Activated naive CD4-positive, alpha-beta T cell treated with anti-CD3 and anti-CD28 coated beads, Interleukin-2, amount 50 U/mL, for 24 hours (primary cell): ENCODE measurements at regions not wholly inside any gene's neighbourhood (a gene's known extent, or its start where the extent isn't known, plus 50 kb on each side); places are given as distances from the start of the nearest gene placed in this dataset.

ENCODE experiments used
- H3K27ac Mint-ChIP-seq: one replicate; pipeline ENCODE4 v1.8.0; 2021; ENCODE audit warnings: mild to moderate bottlenecking, mixed read lengths
- H3K27me3 Mint-ChIP-seq: one replicate; pipeline ENCODE4 v1.8.0; 2021; ENCODE audit warnings: mixed read lengths
- H3K36me3 Mint-ChIP-seq: one replicate; pipeline ENCODE4 v1.8.0; 2021; ENCODE audit warnings: mixed read lengths
- H3K4me1 Mint-ChIP-seq: one replicate; pipeline ENCODE4 v1.8.0; 2021; ENCODE audit warnings: mixed read lengths
- H3K4me3 Mint-ChIP-seq: one replicate; pipeline ENCODE4 v1.8.0; 2021; ENCODE audit warnings: mild to moderate bottlenecking, mixed read lengths
- H3K9me3 Mint-ChIP-seq: one replicate; pipeline ENCODE4 v1.8.0; 2021; ENCODE audit warnings: mixed read lengths

DNA sequence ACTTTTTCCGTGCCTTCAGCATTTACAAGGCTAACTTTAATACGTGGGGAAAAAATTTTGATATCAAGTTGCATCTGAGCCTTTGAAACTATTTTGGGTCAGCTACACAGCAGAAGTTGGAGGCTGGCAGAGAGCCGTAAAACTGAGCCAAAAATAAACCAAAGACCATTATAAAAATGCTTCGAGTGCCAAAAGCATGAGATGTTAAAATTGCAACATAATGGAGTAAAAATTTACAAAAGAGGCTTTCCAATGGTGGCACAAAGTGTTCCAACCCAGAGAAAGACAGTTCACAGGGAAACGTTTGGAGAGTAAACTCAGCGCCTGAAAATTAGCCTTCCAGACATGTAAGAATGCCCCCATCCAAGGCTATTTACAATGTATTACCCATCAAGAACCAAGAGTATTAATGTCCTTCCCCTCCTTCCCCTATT is 190.3 kb downstream of the TLE1 start:
- Mint-ChIP-seq H3K4me1 (no peaks in the 10 kb centered on the region), H3K4me3 (no peak overlapping the region), H3K27ac (no peak overlapping the region), H3K9me3 (peaks cover 6% of the 10 kb centered on the region), H3K27me3 (no peaks in the 10 kb centered on the region), H3K36me3 (no peaks in the 10 kb centered on the region)

DNA sequence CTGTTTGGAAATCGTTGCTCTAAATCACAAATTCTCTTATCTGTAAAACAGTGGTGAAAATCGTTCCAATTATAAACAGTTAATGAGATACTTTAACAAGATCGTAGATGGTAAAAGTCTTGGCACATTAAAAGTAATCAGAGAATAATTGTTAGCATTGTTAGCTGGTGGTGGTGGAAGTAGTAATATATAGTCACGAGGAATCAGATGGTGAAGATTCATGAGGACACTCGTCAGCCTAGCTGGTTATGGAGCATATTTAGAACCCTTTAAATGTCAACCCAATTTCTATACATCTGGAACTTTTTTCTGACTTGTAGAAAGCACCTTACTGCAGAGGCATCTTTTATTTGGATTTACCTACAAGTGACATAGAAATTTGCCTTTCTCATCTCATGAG is 190.8 kb downstream of the TLE1 start:
- H3K27ac Mint-ChIP-seq, result no peak overlapping the region
- peaks cover 6% of the 10 kb centered on the region for H3K9me3 Mint-ChIP-seq
- no peaks in the 10 kb centered on the region for H3K4me1 Mint-ChIP-seq
- H3K4me3 Mint-ChIP-seq, result no peak overlapping the region
- no peaks in the 10 kb centered on the region for H3K27me3 Mint-ChIP-seq
- H3K36me3 Mint-ChIP-seq, result no peaks in the 10 kb centered on the region

DNA sequence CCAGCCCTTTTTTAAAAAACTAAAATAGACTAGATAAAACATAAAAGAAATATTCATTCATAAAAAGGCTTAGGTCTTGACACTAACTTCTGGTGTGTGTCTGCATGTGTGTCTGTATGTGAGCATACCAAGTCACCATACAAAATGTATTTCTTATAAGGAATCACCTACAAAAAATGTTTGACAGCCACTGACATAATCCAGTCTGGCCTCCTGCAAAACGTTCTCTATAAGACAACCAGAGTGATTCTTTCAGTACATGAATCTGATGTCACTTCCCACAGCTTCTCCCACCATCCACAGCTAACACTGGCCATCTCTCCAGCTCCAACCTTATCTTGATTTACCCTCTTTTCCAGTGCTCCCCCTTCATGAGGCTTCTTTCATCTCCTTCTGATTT is 192.3 kb downstream of the TLE1 start:
- Mint-ChIP-seq H3K36me3 (no peaks in the 10 kb centered on the region), H3K9me3 (peaks cover 5% of the 10 kb centered on the region), H3K4me3 (no peak overlapping the region), H3K27ac (no peak overlapping the region), H3K4me1 (no peaks in the 10 kb centered on the region), H3K27me3 (no peaks in the 10 kb centered on the region)

DNA sequence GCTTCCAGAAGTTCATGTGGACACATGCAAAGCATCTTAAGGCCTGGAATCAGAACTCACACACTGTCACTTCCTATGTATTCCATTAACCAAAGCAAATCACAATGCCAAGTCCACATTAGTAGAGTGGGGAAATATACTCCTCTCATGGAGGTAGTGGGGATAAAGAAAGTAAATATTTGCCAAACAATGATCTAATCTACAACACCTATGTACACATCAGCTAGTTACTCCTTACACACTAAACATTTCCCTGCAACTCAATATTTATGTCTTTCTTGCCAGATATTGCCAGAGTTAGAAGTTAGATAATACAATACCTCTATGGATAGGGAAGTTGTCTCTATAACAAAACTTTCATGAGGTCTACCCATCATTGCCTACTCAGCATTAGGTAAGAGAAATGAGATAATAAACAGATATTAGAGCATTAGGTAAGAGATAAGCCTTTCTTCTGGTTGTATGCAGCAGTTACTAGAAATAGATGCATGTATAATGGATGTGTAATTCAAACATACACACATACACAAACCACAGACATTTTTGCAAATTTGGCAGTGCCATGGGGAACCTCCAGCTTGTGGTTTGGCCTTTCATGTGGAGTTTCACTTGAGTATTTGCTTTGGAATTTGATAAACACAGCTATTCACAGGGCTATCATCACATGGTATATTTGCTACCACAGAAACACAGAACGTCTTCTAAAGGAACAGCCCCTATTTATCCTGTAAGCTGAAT is 196.5 kb downstream of the TLE1 start:
- Mint-ChIP-seq H3K27me3 (no peaks in the 10 kb centered on the region), H3K36me3 (no peaks in the 10 kb centered on the region), H3K4me3 (no peak overlapping the region), H3K27ac (no peak overlapping the region), H3K4me1 (no peaks in the 10 kb centered on the region), H3K9me3 (peaks cover 2% of the 10 kb centered on the region)

DNA sequence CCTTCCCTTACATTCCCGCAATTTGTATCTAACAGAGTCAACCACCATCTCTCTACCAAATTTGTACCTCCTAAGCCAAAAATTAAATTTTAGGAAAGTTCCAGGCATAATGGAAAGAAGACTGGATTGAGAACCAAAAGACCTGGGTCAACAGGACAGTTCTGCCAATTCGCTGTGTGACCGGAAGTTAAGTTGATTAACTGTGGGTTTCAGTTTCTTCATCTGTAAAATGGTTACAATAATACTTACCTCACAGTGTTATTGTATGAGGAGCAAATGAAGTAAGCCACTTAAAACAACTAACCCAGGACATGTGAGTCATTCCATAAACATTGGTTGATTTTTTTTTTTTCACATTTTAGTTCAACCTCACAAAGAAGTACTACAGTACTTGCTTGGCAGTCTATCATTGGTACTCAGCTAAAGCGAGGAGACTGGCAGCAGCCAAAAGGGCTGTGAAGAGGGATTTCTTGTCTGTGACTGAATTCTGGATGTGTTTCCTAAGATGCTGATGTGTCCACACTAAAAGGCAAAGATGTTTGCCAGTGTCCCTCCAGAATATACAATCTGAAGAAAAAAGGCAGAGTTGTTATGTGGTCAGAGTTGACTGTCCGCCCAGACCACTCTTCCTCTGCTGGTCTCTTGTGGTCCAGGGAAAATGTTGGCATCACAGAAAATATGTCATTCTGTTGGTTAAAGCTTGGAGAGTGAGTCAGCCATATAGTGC is 198.6 kb downstream of the TLE1 start:
- H3K4me3 Mint-ChIP-seq, result no peak overlapping the region
- no peaks in the 10 kb centered on the region for H3K4me1 Mint-ChIP-seq
- peaks cover 4% of the 10 kb centered on the region for H3K9me3 Mint-ChIP-seq
- no peaks in the 10 kb centered on the region for H3K27me3 Mint-ChIP-seq
- H3K27ac Mint-ChIP-seq, result no peak overlapping the region
- H3K36me3 Mint-ChIP-seq, result no peaks in the 10 kb centered on the region

DNA sequence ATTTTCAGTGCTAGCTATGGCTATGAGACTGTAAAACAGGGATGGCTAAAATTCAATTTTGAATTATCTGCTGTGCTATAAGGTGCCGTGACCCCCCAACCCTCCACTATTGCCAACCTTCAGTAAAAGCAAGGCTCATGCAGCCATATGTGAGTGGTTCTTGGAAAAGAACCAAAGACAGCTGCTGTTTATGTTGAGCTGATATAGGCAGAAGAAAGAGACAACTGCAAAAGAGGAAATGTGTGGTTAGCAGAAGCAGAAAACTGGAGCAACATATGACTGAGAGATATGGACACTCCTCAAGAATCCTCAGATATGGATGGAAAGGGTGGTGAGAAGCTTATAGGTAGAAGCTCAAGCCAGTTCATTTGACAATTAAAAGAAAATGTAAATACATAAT is 200.3 kb downstream of the TLE1 start:
- Mint-ChIP-seq H3K27me3 (no peaks in the 10 kb centered on the region), H3K4me3 (no peak overlapping the region), H3K9me3 (peaks cover 9% of the 10 kb centered on the region), H3K4me1 (no peaks in the 10 kb centered on the region), H3K36me3 (no peaks in the 10 kb centered on the region), H3K27ac (no peak overlapping the region)

DNA sequence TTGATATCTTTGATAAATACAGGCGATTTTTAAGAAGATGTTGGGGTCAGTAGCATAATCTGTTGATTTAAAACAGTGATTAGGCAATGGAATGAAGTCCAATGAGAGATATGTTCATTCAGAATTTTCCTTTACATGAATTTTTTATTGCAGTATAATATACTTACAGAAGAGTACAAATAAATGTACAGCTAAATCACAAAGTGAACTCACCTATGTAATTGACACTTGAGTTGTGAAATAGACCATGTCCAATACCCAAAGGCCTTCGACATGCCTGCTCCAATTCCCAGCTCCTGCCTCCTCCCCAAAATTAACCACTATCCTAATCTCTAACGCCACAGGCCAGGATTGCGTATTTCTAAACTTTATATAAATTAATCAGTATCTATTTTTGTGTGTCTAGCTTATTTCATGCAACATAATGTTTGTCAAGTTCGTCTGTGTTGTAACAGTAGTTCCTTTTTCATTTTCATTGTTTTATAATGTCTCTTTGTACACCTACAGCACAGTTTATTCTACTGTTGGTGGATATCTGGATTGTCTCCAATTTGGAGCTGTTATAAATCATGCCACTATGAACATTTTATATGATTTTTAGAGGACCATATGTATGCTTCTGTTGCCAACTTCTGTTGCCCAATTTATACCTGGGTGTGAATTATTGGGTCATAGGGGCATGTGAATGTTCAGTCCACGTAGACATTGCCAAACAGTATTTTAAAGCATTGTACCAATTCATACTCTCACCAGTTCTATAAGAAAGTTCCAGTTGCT is 208.3 kb downstream of the TLE1 start:
- H3K4me3 Mint-ChIP-seq, result no peak overlapping the region
- peaks cover 10% of the 10 kb centered on the region for H3K9me3 Mint-ChIP-seq
- no peaks in the 10 kb centered on the region for H3K36me3 Mint-ChIP-seq
- H3K27me3 Mint-ChIP-seq, result no peaks in the 10 kb centered on the region
- H3K27ac Mint-ChIP-seq, result no peak overlapping the region
- H3K4me1 Mint-ChIP-seq, result no peaks in the 10 kb centered on the region

DNA sequence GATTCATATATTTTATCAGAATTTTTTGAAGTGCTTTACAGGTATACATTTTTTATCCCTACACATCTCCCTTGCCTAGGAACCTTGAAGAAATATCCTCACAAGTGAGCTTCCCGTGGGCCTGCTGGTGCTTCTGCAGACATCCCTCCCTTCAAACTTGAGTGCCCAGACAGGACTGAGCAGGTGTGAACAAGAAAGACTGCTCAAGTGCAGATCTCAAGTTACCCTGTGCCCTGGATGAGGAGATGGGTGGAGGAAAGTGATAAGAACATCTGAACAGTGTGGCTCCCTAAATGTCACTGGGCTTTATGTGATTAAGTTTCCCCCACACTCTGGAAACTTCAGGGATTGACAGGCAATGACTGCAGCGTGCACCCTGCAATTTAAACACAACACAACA is 209.8 kb downstream of the TLE1 start:
- H3K36me3 Mint-ChIP-seq, result no peaks in the 10 kb centered on the region

DNA sequence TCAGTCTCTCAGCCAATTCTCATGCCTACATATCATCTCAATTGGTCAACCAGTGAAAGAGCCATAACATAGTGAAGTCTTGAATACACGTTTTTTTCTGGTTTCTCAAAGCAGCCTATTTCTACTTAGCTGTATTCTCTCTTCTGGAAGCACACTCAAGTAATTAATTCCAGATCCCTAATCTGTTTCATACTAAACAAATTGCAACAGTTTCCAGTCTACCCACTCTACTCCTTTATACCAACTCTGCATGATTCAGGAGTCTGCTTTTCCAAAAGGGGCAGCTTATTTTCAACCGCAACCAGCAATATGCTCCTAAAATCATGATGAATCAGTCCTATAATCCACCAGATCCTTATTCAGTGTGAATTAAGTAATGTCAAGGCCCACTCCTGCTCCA is 211.7 kb downstream of the TLE1 start:
- no peak overlapping the region for H3K4me3 Mint-ChIP-seq
- H3K4me1 Mint-ChIP-seq, result no peaks in the 10 kb centered on the region
- H3K27ac Mint-ChIP-seq, result no peak overlapping the region
- no peaks in the 10 kb centered on the region for H3K27me3 Mint-ChIP-seq
- peaks cover 5% of the 10 kb centered on the region for H3K9me3 Mint-ChIP-seq
- no peaks in the 10 kb centered on the region for H3K36me3 Mint-ChIP-seq

More for the DNA sequence above, 209.8 kb downstream of the TLE1 start:
- Mint-ChIP-seq H3K4me3 (no peak overlapping the region), H3K27me3 (no peaks in the 10 kb centered on the region), H3K9me3 (peaks cover 7% of the 10 kb centered on the region), H3K27ac (no peak overlapping the region), H3K4me1 (no peaks in the 10 kb centered on the region)

DNA sequence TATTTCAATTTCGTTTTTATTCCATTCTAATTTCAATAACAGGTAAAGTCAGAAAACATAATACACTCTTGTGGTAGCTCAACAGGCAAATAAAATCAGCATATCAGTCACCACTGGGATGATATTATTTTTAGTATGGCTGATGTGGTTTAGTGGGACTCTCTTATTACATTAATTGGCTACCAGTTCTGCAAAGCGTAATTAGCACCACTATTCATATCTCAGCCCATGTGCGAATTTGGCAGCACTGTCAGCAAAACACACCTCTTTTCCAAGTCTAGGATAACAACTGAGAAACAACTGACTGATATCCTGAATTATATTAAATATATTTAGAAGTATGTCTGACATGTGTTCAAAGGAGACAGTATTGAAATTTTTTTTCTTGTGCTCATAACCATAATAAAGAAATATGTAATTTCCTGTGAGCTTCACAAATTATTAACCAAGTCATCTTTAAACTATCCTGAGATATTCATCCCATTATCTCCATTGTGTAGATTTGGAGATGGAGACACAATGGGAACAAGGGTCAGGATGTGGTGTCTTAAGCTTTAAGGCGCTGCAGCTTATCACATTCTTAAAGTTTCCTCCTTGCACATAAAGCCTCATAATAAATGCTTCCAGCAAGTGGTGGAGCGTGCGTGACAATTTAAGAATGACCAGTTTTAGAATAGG is 212.4 kb downstream of the TLE1 start:
- Mint-ChIP-seq H3K27me3 (no peaks in the 10 kb centered on the region), H3K4me3 (no peak overlapping the region), H3K4me1 (no peaks in the 10 kb centered on the region), H3K27ac (no peak overlapping the region), H3K36me3 (no peaks in the 10 kb centered on the region), H3K9me3 (peaks cover 5% of the 10 kb centered on the region)

DNA sequence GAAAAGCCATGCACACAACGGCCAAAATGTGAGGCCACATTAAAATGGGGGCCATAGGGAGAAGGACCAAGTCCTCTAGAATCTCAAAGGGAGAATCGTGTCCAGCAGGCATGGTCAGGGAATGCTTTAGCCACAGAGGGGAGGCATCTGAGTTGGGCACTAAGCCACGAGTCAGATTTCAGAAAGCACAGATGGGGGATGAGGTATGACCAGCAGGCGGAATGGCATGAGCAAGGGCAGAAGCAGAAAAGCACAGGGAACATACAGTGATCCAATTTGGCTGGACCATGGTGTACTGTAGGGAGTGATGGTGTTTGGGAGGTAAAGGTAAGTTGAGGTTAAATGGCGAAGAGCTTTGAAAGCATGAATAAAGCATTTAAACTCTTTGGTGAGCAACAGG is 214.6 kb downstream of the TLE1 start:
- no peaks in the 10 kb centered on the region for H3K4me1 Mint-ChIP-seq
- H3K36me3 Mint-ChIP-seq, result no peaks in the 10 kb centered on the region
- no peaks in the 10 kb centered on the region for H3K9me3 Mint-ChIP-seq
- H3K27ac Mint-ChIP-seq, result no peak overlapping the region
- no peaks in the 10 kb centered on the region for H3K27me3 Mint-ChIP-seq
- no peak overlapping the region for H3K4me3 Mint-ChIP-seq

DNA sequence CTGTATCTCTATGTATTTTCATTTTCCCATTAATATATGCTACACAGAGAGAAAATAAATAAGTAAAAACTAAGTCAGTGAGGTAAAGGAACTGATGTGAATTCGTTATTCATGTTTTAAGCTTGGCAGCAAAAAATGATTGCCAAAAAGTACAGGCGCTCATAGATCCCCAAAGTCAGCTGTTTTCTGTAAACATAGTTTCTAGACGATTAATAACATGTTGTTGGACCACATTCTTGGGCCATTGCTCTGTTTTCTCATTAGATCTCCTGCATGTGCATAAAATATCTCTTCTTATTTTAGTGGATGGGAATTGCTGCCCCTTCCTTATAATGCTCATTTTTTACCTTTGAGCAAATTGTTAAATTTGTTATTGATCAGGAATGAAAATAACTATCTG is 215.2 kb downstream of the TLE1 start:
- Mint-ChIP-seq H3K27me3 (no peaks in the 10 kb centered on the region), H3K4me1 (no peaks in the 10 kb centered on the region), H3K4me3 (no peak overlapping the region), H3K27ac (no peak overlapping the region), H3K9me3 (no peaks in the 10 kb centered on the region), H3K36me3 (no peaks in the 10 kb centered on the region)

DNA sequence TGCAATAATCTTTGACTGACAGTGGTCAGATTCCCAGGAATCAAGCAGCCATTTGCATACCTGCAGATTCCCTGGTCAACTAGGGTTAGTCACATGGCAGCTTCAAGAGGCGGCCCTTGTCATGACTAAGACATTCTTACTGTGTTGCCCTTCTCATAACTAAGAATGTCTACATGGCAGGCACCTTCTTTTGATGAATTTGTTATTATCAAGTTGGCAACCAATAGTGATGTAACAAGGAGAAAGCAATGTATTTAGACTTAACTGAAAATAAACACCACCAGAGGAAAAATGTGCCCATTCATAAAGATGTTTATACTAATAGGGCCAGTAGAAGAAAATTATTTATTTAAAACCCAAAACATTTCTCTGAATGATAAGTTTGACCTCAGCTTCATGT is 215.6 kb downstream of the TLE1 start:
- no peak overlapping the region for H3K27ac Mint-ChIP-seq
- H3K4me3 Mint-ChIP-seq, result no peak overlapping the region
- H3K4me1 Mint-ChIP-seq, result no peaks in the 10 kb centered on the region
- H3K27me3 Mint-ChIP-seq, result no peaks in the 10 kb centered on the region
- H3K36me3 Mint-ChIP-seq, result no peaks in the 10 kb centered on the region
- H3K9me3 Mint-ChIP-seq, result no peaks in the 10 kb centered on the region

DNA sequence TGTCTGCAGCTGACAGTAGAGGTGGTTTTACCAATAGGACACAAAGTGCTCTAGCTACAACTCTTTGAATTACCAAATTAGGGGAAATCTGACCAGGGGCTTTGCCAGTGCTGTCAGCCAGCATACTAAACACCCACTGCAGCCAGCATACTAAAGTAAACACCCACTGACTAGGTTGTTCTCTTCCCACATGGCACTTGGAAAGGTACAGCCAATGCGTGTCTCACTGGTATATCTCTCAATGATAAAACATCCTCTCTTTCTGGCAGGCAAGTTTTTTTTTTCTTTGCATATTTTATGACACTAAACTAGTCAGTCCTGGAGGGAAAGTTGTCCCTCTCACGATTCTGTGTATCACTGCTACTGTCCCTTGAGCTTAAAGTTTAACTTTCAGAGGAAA is 216.1 kb downstream of the TLE1 start:
- no peak overlapping the region for H3K27ac Mint-ChIP-seq
- H3K4me1 Mint-ChIP-seq, result no peaks in the 10 kb centered on the region
- H3K36me3 Mint-ChIP-seq, result no peaks in the 10 kb centered on the region
- no peak overlapping the region for H3K4me3 Mint-ChIP-seq
- H3K27me3 Mint-ChIP-seq, result no peaks in the 10 kb centered on the region
- no peaks in the 10 kb centered on the region for H3K9me3 Mint-ChIP-seq

DNA sequence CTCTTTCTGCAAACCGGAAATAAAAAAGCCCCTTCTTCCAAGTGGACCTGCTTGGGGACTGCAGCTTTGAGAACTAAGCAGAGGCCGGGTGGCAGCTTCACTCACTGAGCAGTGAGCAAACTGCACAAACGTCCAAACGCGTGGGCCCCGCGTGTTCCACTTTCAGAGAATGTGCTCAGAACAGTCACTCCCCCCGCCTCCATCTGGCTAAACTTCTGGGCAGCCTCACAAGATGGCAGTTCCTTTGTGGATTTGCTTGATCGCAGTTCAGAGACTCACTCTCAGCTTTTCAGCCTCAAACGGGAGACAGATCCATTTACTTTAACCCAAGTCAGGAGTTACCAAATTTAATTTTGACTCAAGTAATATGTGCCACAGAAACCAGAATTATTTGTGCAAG is 216.6 kb downstream of the TLE1 start:
- H3K36me3 Mint-ChIP-seq, result no peaks in the 10 kb centered on the region
- H3K4me3 Mint-ChIP-seq, result no peak overlapping the region
- H3K27me3 Mint-ChIP-seq, result no peaks in the 10 kb centered on the region
- H3K27ac Mint-ChIP-seq, result no peak overlapping the region
- no peaks in the 10 kb centered on the region for H3K9me3 Mint-ChIP-seq
- no peaks in the 10 kb centered on the region for H3K4me1 Mint-ChIP-seq

DNA sequence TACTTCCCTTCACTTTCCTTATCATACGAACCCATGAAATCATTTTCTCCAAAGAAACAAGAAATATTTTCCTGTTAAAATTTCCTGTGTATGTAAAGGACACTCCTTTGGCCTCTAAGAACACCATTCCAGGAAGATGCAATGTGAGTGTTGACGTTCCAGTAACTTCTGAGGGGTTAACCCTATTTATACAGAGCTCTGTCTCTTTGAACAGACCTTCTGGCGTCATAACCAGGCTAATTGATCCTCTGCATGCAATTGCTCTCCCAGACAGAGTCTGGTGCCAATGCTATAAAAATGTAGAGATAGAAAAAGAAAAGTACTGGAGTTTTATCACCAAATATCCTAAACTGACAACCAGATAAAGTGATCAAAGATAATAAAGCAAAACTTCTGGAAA is 218.5 kb downstream of the TLE1 start:
- Mint-ChIP-seq H3K27me3 (no peaks in the 10 kb centered on the region), H3K27ac (no peak overlapping the region), H3K9me3 (no peaks in the 10 kb centered on the region), H3K36me3 (no peaks in the 10 kb centered on the region), H3K4me1 (no peaks in the 10 kb centered on the region), H3K4me3 (no peak overlapping the region)
